IMR-90 (cell line): ENCODE measurements at regions not wholly inside any gene's neighbourhood (a gene's known extent, or its start where the extent isn't known, plus 50 kb on each side); places are given as distances from the start of the nearest gene placed in this dataset.

Experiments
- ATAC-seq: fragments of 200-7000 bp; cut with Tn5 transposase; 2 replicates; pipeline ENCODE4 v1.9.1; 2020; ENCODE audit warnings: low read depth, mild to moderate bottlenecking, moderate library complexity
- BruUV-seq: library from RNA; stranded (reverse); fragments of 400-500 nt; replicated peaks from 2 replicates; lab custom pipeline; 2021; lab: Mats Ljungman, UMichigan
- CTCF ChIA-PET: fragments of 300-600 bp; formaldehyde crosslinking; extraction: SDS; loops from one replicate; lab custom pipeline; 2021; ENCODE audit warnings: antibody characterized with exemption; lab: Yijun Ruan, JAX
- POLR2A ChIA-PET: fragments of 300-600 bp; sonication (Branson Sonifier 250); formaldehyde crosslinking; loops from one replicate; lab custom pipeline; 2022; ENCODE audit warnings: antibody characterized with exemption; ENCODE audit not compliant: unreplicated experiment; lab: Charles Lee
- DNase-seq: peaks from one replicate; pipeline ENCODE4 v3.0.0; 2013
- H2AFZ ChIP-seq: replicated peaks from 2 replicates; pipeline ENCODE3; 2013; ENCODE audit warnings: low read length, mild to moderate bottlenecking; ENCODE audit not compliant: poor library complexity
- H2AK5ac ChIP-seq: 2 replicates; pipeline ENCODE4 v1.6.1; 2013; ENCODE audit warnings: low read depth, low read length, inconsistent platforms
- H2AK9ac ChIP-seq: replicated peaks from 2 replicates; pipeline ENCODE3; 2013; ENCODE audit warnings: mild to moderate bottlenecking, low read depth, low read length, moderate library complexity; ENCODE audit not compliant: poor library complexity
- H2BK120ac ChIP-seq: 2 replicates; pipeline ENCODE4 v1.6.1; 2013; ENCODE audit warnings: low read depth, low read length, inconsistent platforms
- H2BK15ac ChIP-seq: 3 replicates; pipeline ENCODE4 v1.6.1; 2013; ENCODE audit warnings: low read depth, low read length, inconsistent platforms
- H2BK20ac ChIP-seq: 2 replicates; pipeline ENCODE4 v1.6.1; 2013; ENCODE audit warnings: low read depth, mild to moderate bottlenecking, inconsistent platforms, low read length, moderate library complexity
- H2BK5ac ChIP-seq: 2 replicates; pipeline ENCODE4 v1.6.1; 2013; ENCODE audit warnings: mild to moderate bottlenecking, low read depth, low read length, inconsistent platforms; ENCODE audit not compliant: poor library complexity, severe bottlenecking
- H3K14ac ChIP-seq: replicated peaks from 2 replicates; pipeline ENCODE4 v1.6.1; 2013; ENCODE audit warnings: low read depth, low read length, inconsistent platforms
- H3K18ac ChIP-seq: 2 replicates; pipeline ENCODE4 v1.6.1; 2013; ENCODE audit warnings: low read depth, low read length, control low read depth
- H3K23ac ChIP-seq: 2 replicates; pipeline ENCODE4 v1.6.1; 2013; ENCODE audit warnings: low read depth, low read length, inconsistent platforms
- H3K27ac ChIP-seq: 2 replicates; pipeline ENCODE4 v1.5.1; 2013; ENCODE audit warnings: mild to moderate bottlenecking, control low read depth, low read length; ENCODE audit not compliant: insufficient read depth
- H3K27me3 ChIP-seq: 2 replicates; pipeline ENCODE4 v1.6.1; 2013; ENCODE audit warnings: low read length; ENCODE audit not compliant: control insufficient read depth, insufficient read depth
- H3K36me3 ChIP-seq: 2 replicates; pipeline ENCODE4 v1.6.1; 2013; ENCODE audit warnings: low read length, mixed read lengths; ENCODE audit not compliant: control insufficient read depth, insufficient read depth
- H3K4ac ChIP-seq: 2 replicates; pipeline ENCODE4 v1.6.1; 2013; ENCODE audit warnings: low read depth, low read length, inconsistent platforms
- H3K4me1 ChIP-seq: 2 replicates; pipeline ENCODE4 v1.6.1; 2013; ENCODE audit warnings: low read length, mixed read lengths; ENCODE audit not compliant: control insufficient read depth, insufficient read depth
- H3K4me2 ChIP-seq: 2 replicates; pipeline ENCODE4 v1.6.1; 2013; ENCODE audit warnings: low read depth, mild to moderate bottlenecking, control low read depth, low read length, moderate library complexity
- H3K4me3 ChIP-seq: 2 replicates; pipeline ENCODE4 v1.5.1; 2013; ENCODE audit warnings: low read depth, mild to moderate bottlenecking, control low read depth, low read length, moderate library complexity; ENCODE audit not compliant: insufficient read depth
- H3K56ac ChIP-seq: 2 replicates; pipeline ENCODE4 v1.6.1; 2013; ENCODE audit warnings: low read length, inconsistent platforms; ENCODE audit not compliant: insufficient read depth; ENCODE audit errors: extremely low read depth
- H3K79me1 ChIP-seq, 2 experiments: 2 replicates each; pipeline ENCODE4 v1.6.1; 2013; ENCODE audit warnings: low read length in 2 of 2, inconsistent platforms in 1 of 2, low read depth in 1 of 2
- H3K9ac ChIP-seq: 2 replicates; pipeline ENCODE4 v1.6.1; 2013; ENCODE audit warnings: low read depth, low read length, control low read depth
- H3K9me1 ChIP-seq: 2 replicates; pipeline ENCODE4 v1.6.1; 2013; ENCODE audit warnings: low read length, inconsistent platforms; ENCODE audit not compliant: insufficient read depth
- H3K9me3 ChIP-seq: 2 replicates; pipeline ENCODE4 v1.6.1; 2013; ENCODE audit warnings: low read length; ENCODE audit not compliant: control insufficient read depth, insufficient read depth
- H4K20me1 ChIP-seq: 2 replicates; pipeline ENCODE4 v1.6.1; 2013; ENCODE audit warnings: low read length, inconsistent platforms; ENCODE audit not compliant: insufficient read depth
- H4K5ac ChIP-seq: 2 replicates; pipeline ENCODE4 v1.6.1; 2013; ENCODE audit warnings: mild to moderate bottlenecking, low read depth, low read length, control low read depth
- H4K8ac ChIP-seq, 2 experiments: 2 replicates each; pipeline ENCODE4 v1.6.1; 2013; ENCODE audit warnings: low read depth in 2 of 2, low read length in 2 of 2, control low read depth in 1 of 2, inconsistent platforms in 1 of 2
- H4K91ac ChIP-seq: 2 replicates; pipeline ENCODE4 v1.6.1; 2013; ENCODE audit warnings: low read depth, low read length, inconsistent platforms; ENCODE audit not compliant: insufficient read depth
- BHLHE40 ChIP-seq: fragments of 150-350 bp; IDR thresholded peaks from 2 replicates; pipeline ENCODE4 v1.6.1; 2016; ENCODE audit warnings: mild to moderate bottlenecking, low read depth, low read length
- CEBPB ChIP-seq: IDR thresholded peaks from 2 replicates; pipeline ENCODE4 v1.6.1; 2012; ENCODE audit warnings: low read depth, low read length, improper control_type of control experiment
- CHD1 ChIP-seq: IDR thresholded peaks from 2 replicates; pipeline ENCODE4 v1.6.1; 2012; ENCODE audit warnings: low read depth, low read length, improper control_type of control experiment
- FOS ChIP-seq: fragments of 150-350 bp; IDR thresholded peaks from 2 replicates; pipeline ENCODE4 v1.6.1; 2016; ENCODE audit warnings: low read depth, low read length
- MAFK ChIP-seq: IDR thresholded peaks from 2 replicates; pipeline ENCODE4 v1.6.1; 2012; ENCODE audit warnings: low read depth, low read length, improper control_type of control experiment
- MAZ ChIP-seq: IDR thresholded peaks from 2 replicates; pipeline ENCODE4 v1.6.1; 2012; ENCODE audit warnings: low read depth, mild to moderate bottlenecking, low read length, improper control_type of control experiment, moderate library complexity, borderline replicate concordance
- MXI1 ChIP-seq: IDR thresholded peaks from 2 replicates; pipeline ENCODE4 v1.6.1; 2012; ENCODE audit warnings: low read depth, mild to moderate bottlenecking, low read length, moderate library complexity, borderline replicate concordance
- NFE2L2 ChIP-seq: fragments of 150-350 bp; IDR thresholded peaks from 2 replicates; pipeline ENCODE4 v1.6.1; 2016; ENCODE audit warnings: low read depth, mild to moderate bottlenecking, low read length
- POLR2A ChIP-seq: IDR thresholded peaks from 2 replicates; pipeline ENCODE4 v1.6.1; 2012; ENCODE audit warnings: mild to moderate bottlenecking, low read depth, low read length
- RAD21 ChIP-seq: IDR thresholded peaks from 2 replicates; pipeline ENCODE4 v1.6.1; 2012; ENCODE audit warnings: low read length, improper control_type of control experiment
- RCOR1 ChIP-seq: IDR thresholded peaks from 2 replicates; pipeline ENCODE4 v1.6.1; 2012; ENCODE audit warnings: mild to moderate bottlenecking, low read length, improper control_type of control experiment; ENCODE audit not compliant: insufficient replicate concordance
- RFX5 ChIP-seq: IDR thresholded peaks from 2 replicates; pipeline ENCODE4 v1.8.0; 2012; ENCODE audit warnings: low read depth, mild to moderate bottlenecking, low read length, moderate library complexity
- SMC3 ChIP-seq: fragments of 150-350 bp; IDR thresholded peaks from 2 replicates; pipeline ENCODE4 v1.6.1; 2016; ENCODE audit warnings: low read depth, mild to moderate bottlenecking, antibody characterized with exemption, low read length, moderate library complexity
- WGBS, 2 experiments: methylation state at CpG; one replicate each; pipeline versions ENCODE4 v1.1.5 to v1.1.7; 2013; ENCODE audit warnings: missing lambda C conversion rate in 2 of 2; ENCODE audit not compliant: insufficient read length in 1 of 2; ENCODE audit errors: extremely low coverage in 2 of 2; 5-methylcytosine and 5-hydroxymethylcytosine counted together
- dilution Hi-C: fragments of 300-500 bp; cut with HindIII; formaldehyde crosslinking; loops from one replicate; pipeline ENCODE4 v1.14.3; 2018; ENCODE audit warnings: low sequenced_read_pairs; ENCODE audit not compliant: unreplicated experiment
- in situ Hi-C: fragments of 300-500 bp; cut with MboI; formaldehyde crosslinking; loops from 3 replicates; pipeline ENCODE4 v1.14.3; 2019; ENCODE audit warnings: low sequenced_read_pairs, inconsistent platforms, mixed read lengths
- intact Hi-C: fragments of 100-400 bp; cut with micrococcal nuclease; formaldehyde crosslinking; loops from 2 replicates; pipeline ENCODE4 v1.10.0; 2022
- TF ChIP-seq, protein P1 (sequence below): conservative IDR thresholded peaks from 2 replicates; pipeline ENCODE4 v1.5.1; 2012; ENCODE audit warnings: mild to moderate bottlenecking, low read depth, low read length, improper control_type of control experiment
- TF ChIP-seq, protein P2 (sequence below): fragments of 150-350 bp; IDR thresholded peaks from 2 replicates; pipeline ENCODE4 v1.6.1; 2017; ENCODE audit warnings: mild to moderate bottlenecking, antibody characterized with exemption, low read length, low read depth
- TF ChIP-seq, protein P3 (sequence below): fragments of 150-350 bp; IDR thresholded peaks from 2 replicates; pipeline ENCODE4 v1.6.1; 2016; ENCODE audit warnings: low read depth, mild to moderate bottlenecking, low read length, moderate library complexity, borderline replicate concordance

DNA sequence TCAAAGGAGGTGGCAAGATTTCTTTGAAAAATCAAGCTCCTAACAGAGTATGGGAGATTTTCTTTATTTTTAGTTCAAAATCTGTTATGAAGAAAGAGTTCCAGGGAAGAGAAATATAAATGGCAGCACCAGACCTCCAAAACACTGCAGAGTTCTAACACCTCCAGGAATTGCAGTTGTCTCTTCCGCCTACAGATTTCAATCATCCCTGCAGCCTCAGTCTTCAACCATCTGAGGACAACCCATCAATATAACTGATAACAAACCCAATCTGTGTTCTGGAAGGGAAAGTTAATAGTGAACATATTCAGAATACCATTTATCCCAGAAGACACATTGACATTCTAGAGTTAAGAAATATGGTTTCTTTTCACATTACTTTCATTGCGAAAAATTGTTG, 296.1 kb downstream of the ARAP2 start:
- ATAC-seq (no peak), DNase-seq (no peak)
- H3K27ac ChIP-seq: no peak overlapping the region
- H3K79me1 ChIP-seq: no peaks in the 10 kb centered on the region
- no peak overlapping the region for H3K56ac ChIP-seq
- H3K14ac ChIP-seq: no peak overlapping the region
- no peak overlapping the region for H3K4me2 ChIP-seq
- no peak overlapping the region for H2AK9ac ChIP-seq
- H3K18ac ChIP-seq: no peak overlapping the region
- no peaks in the 10 kb centered on the region for H3K9me1 ChIP-seq
- ChIA-PET CTCF (no interaction called here), POLR2A (no interaction called here)
- H2BK15ac ChIP-seq: no peak overlapping the region
- in situ Hi-C loops (no loop called here), intact Hi-C loops (no loop called here), dilution Hi-C loops (no loop called here)
- peaks cover 4% of the 10 kb centered on the region for H3K9me3 ChIP-seq
- no CpG with 5 or more reads among the region's 2 CpGs for WGBS, 2 experiments
- no peak for TF ChIP-seq RCOR1
- TF ChIP-seq, protein P1, sequence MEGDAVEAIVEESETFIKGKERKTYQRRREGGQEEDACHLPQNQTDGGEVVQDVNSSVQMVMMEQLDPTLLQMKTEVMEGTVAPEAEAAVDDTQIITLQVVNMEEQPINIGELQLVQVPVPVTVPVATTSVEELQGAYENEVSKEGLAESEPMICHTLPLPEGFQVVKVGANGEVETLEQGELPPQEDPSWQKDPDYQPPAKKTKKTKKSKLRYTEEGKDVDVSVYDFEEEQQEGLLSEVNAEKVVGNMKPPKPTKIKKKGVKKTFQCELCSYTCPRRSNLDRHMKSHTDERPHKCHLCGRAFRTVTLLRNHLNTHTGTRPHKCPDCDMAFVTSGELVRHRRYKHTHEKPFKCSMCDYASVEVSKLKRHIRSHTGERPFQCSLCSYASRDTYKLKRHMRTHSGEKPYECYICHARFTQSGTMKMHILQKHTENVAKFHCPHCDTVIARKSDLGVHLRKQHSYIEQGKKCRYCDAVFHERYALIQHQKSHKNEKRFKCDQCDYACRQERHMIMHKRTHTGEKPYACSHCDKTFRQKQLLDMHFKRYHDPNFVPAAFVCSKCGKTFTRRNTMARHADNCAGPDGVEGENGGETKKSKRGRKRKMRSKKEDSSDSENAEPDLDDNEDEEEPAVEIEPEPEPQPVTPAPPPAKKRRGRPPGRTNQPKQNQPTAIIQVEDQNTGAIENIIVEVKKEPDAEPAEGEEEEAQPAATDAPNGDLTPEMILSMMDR: no peak
- no peak for TF ChIP-seq MAZ
- no peak for TF ChIP-seq FOS
- no peak for TF ChIP-seq RFX5
- no peak for TF ChIP-seq NFE2L2
- TF ChIP-seq MXI1: no peak
- TF ChIP-seq, protein P2, sequence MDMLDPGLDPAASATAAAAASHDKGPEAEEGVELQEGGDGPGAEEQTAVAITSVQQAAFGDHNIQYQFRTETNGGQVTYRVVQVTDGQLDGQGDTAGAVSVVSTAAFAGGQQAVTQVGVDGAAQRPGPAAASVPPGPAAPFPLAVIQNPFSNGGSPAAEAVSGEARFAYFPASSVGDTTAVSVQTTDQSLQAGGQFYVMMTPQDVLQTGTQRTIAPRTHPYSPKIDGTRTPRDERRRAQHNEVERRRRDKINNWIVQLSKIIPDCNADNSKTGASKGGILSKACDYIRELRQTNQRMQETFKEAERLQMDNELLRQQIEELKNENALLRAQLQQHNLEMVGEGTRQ: no peak
- TF ChIP-seq CEBPB: no peak
- TF ChIP-seq SMC3: no peak
- TF ChIP-seq, protein P3, sequence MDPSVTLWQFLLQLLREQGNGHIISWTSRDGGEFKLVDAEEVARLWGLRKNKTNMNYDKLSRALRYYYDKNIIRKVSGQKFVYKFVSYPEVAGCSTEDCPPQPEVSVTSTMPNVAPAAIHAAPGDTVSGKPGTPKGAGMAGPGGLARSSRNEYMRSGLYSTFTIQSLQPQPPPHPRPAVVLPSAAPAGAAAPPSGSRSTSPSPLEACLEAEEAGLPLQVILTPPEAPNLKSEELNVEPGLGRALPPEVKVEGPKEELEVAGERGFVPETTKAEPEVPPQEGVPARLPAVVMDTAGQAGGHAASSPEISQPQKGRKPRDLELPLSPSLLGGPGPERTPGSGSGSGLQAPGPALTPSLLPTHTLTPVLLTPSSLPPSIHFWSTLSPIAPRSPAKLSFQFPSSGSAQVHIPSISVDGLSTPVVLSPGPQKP: no peak
- TF ChIP-seq POLR2A: no peak
- no peak for TF ChIP-seq BHLHE40
- TF ChIP-seq MAFK: no peak
- TF ChIP-seq CHD1: no peak
- no peak for TF ChIP-seq RAD21
- no peak overlapping the region for H2AFZ ChIP-seq
- no peak overlapping the region for H2BK20ac ChIP-seq
- H2BK5ac ChIP-seq: no peak overlapping the region
- H3K23ac ChIP-seq: no peak overlapping the region
- no peak overlapping the region for H3K4ac ChIP-seq
- H4K8ac ChIP-seq: no peak overlapping the region
- BruUV-seq: no TSS peak
- no peaks in the 10 kb centered on the region for H3K4me1 ChIP-seq
- no peaks in the 10 kb centered on the region for H3K36me3 ChIP-seq
- H4K91ac ChIP-seq: no peak overlapping the region
- H4K20me1 ChIP-seq: no peaks in the 10 kb centered on the region
- no peak overlapping the region for H3K4me3 ChIP-seq
- no peak overlapping the region for H2AK5ac ChIP-seq
- H3K9ac ChIP-seq: no peak overlapping the region
- H3K27me3 ChIP-seq: no peaks in the 10 kb centered on the region
- no peak overlapping the region for H2BK120ac ChIP-seq
- no peak overlapping the region for H4K5ac ChIP-seq
